Right cardiac atrium (tissue), 5 donors: ENCODE measurements at regions not wholly inside any gene's neighbourhood (a gene's known extent, or its start where the extent isn't known, plus 50 kb on each side); places are given as distances from the start of the nearest gene placed in this dataset.
"Not testable (repeated sequence)": the region's sequence is repeated elsewhere in the genome, so short reads cannot be mapped to it uniquely, and the experiment has no call there.

ENCODE experiments used
- ATAC-seq, 2 donors: fragments of 200-7000 bp; cut with Tn5 transposase; one replicate each; pipeline versions ENCODE4 v1.8.0 to v1.9.1; 2020; ENCODE audit warnings: moderate library complexity in 2 of 2, mild to moderate bottlenecking in 1 of 2
- DNase-seq, 3 donors: peaks; one replicate each; pipeline ENCODE4 v3.0.0-alpha.2; 2020
- H3K27ac ChIP-seq: one replicate; pipeline ENCODE4 v1.5.1; 2013; ENCODE audit warnings: mild to moderate bottlenecking, low read length, control low read depth, moderate library complexity
- H3K27me3 ChIP-seq: one replicate; pipeline ENCODE4 v1.6.1; 2013; ENCODE audit not compliant: control insufficient read depth, insufficient read depth
- H3K4me1 ChIP-seq: one replicate; pipeline ENCODE4 v1.6.1; 2013; ENCODE audit warnings: low read length; ENCODE audit not compliant: control insufficient read depth, insufficient read depth
- H3K4me3 ChIP-seq: one replicate; pipeline ENCODE4 v1.5.1; 2013; ENCODE audit warnings: low read length, control low read depth
- H3K9me3 ChIP-seq: one replicate; pipeline ENCODE4 v1.6.1; 2013; ENCODE audit warnings: low read length; ENCODE audit not compliant: control insufficient read depth
- WGBS: extraction: QIAGEN DNeasy Blood & Tissue Kit; methylation state at CpG from one replicate; pipeline ENCODE4 v1.1.7; 2013; 5-methylcytosine and 5-hydroxymethylcytosine counted together
- intact Hi-C, 4 donors: fragments of 100-400 bp; cut with DNase I; formaldehyde crosslinking; loops; one replicate each; pipeline versions ENCODE4 v1.11.0 to v1.14.0; 2022 to 2023
- donor health status: healthy with polysubstance abuse.
- donor health status: DM: no; HTN: yes; CAD: no.
- donor health status: DM: no; HTN: no; CAD: no.
- donor health status: DM: no; HTN: yes; CAD: no; lungs with severe emphysema.
- donor health status: DM: yes; HTN: yes; CAD: no.

GRCh38 chr19:24004166-24004565 is 82.8 kb upstream of the ZNF254 start:
- intact Hi-C loops, result no loop called here
- no peaks in the 10 kb centered on the region for H3K4me1 ChIP-seq
- ATAC-seq, result no peak
- no peak overlapping the region for H3K27ac ChIP-seq
- no peak overlapping the region for H3K4me3 ChIP-seq
- H3K27me3 ChIP-seq, result no peaks in the 10 kb centered on the region
- 72% methylated on average over 6 of the region's 6 CpGs for WGBS
- no peaks in the 10 kb centered on the region for H3K9me3 ChIP-seq
- no peak for DNase-seq

- 56% methylated on average over 8 of the region's 8 CpGs for WGBS
- intact Hi-C loops, result no loop called here
- H3K27me3 ChIP-seq, result no peaks in the 10 kb centered on the region
- H3K4me3 ChIP-seq, result no peak overlapping the region
- H3K9me3 ChIP-seq, result no peaks in the 10 kb centered on the region
- H3K27ac ChIP-seq, result no peak overlapping the region
- ATAC-seq (no peak), DNase-seq (no peak)
- no peaks in the 10 kb centered on the region for H3K4me1 ChIP-seq
Measured at GRCh38 chr19:24029941-24030636, 56.9 kb upstream of the ZNF254 start.

GRCh38 chr19:24032651-24033050 is 54.3 kb upstream of the ZNF254 start:
- Histone ChIP-seq H3K27ac (no peak overlapping the region), H3K4me3 (no peak overlapping the region), H3K9me3 (no peaks in the 10 kb centered on the region), H3K4me1 (no peaks in the 10 kb centered on the region), H3K27me3 (no peaks in the 10 kb centered on the region)
- intact Hi-C loops, result no loop called here
- DNase-seq (no peak), ATAC-seq (no peak)
- 78% methylated on average over 15 of the region's 15 CpGs for WGBS

DNA sequence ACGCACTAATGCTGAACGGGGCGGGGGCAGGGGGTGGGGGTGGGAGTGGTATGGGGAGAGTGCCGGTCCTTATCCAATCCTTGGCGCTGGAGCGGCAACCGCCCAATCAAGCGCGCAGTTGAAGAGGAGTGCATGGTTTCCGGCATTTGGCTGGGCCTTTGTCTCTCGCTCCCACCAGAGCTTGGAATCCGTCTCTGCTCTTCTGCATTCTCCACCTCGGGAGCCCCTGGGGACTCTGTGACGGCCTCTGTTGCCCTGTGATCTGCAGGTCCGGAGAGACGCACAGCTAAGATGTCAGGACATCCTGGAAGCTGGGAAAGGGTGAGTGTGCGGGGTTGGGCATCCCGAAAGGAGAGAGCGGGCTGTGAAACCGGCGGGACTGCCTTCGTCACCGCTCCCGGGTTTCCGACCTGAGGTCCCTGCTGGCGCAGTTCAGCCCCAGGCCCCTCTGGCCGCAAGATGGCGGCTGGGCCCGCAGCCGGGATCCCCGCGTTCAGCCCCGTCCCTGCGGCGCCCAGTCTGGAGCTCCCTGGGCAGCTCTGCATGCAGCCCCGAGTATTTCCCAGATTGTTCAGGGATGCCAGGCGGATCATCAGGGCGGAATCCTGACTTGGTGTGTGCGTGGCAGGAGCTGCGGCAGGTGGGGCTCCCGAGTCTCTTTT is 53.6 kb upstream of the ZNF254 start:
- no peaks in the 10 kb centered on the region for H3K4me1 ChIP-seq
- DNase-seq, result peak; percentile 93 to 95 (median 95)
- ATAC-seq, result peak; percentile 99
- no peaks in the 10 kb centered on the region for H3K9me3 ChIP-seq
- peak overlapping the region; percentile 74 for H3K4me3 ChIP-seq
- no peaks in the 10 kb centered on the region for H3K27me3 ChIP-seq
- intact Hi-C loops, result no loop called here
- H3K27ac ChIP-seq, result peak overlapping the region; percentile 93
- 1% methylated on average over 41 of the region's 41 CpGs for WGBS

GRCh38 chr19:24033963-24034342 is 53.0 kb upstream of the ZNF254 start:
- ATAC-seq, result peak; percentile 60 to 73
- DNase-seq, result peak; percentile 39 to 74 (median 65)
- WGBS, result under 1% methylated on average over 15 of the region's 15 CpGs
- Histone ChIP-seq H3K27me3 (no peaks in the 10 kb centered on the region), H3K9me3 (no peaks in the 10 kb centered on the region), H3K4me3 (peak overlapping the region; percentile 74), H3K4me1 (no peaks in the 10 kb centered on the region), H3K27ac (peak overlapping the region; percentile 93)
- intact Hi-C loops, result no loop called here

GRCh38 chr19:24035261-24035880 is 51.6 kb upstream of the ZNF254 start:
- H3K4me1 ChIP-seq, DNase-seq, H3K4me3 ChIP-seq, H3K9me3 ChIP-seq, H3K27ac ChIP-seq, ATAC-seq, H3K27me3 ChIP-seq, intact Hi-C loops: not testable (repeated sequence)
- 81% methylated on average over 12 of the region's 12 CpGs for WGBS
